ENCODE measurements at regions not wholly inside any gene's neighbourhood (a gene's known extent, or its start where the extent isn't known, plus 50 kb on each side); places are given as distances from the start of the nearest gene placed in this dataset.

DNA sequence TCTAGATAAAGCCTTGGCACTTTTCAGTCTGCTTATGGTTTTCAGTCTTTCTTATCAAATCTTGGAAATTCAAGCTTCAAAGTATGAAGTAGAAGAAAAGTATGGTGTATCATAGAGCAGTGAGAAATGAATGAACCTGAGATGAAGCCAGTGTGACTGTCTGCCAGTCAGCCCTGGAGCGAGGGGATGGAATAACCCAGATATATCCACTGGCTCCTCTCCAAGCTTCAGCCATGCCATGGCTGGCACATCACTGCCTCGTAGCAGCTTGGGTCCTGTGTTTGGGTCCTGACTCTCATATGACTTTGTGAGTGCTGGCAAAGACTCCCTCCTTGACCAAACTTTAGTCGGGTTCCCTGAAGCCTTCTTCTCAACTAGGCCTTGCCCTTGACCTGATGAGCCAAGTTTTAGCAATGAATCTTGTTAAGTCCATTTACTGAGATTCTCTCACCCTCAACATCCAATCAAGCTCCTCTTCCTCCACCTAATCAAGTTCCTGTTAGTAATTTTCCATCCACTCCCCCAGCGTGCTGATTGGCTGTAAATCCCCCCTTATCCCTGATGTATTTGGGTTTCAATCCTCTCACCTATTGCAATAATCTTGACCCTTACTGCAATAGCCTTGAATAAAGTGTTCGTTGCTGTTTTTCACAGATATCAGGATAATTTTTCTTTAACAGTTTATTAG is 62.5 kb upstream of the PRDX6 start:
- no peak for DNase-seq (ENCODE audit: low read depth in 1 of 2, low spot score in 1 of 2)
- TF ChIP-seq, protein P1, sequence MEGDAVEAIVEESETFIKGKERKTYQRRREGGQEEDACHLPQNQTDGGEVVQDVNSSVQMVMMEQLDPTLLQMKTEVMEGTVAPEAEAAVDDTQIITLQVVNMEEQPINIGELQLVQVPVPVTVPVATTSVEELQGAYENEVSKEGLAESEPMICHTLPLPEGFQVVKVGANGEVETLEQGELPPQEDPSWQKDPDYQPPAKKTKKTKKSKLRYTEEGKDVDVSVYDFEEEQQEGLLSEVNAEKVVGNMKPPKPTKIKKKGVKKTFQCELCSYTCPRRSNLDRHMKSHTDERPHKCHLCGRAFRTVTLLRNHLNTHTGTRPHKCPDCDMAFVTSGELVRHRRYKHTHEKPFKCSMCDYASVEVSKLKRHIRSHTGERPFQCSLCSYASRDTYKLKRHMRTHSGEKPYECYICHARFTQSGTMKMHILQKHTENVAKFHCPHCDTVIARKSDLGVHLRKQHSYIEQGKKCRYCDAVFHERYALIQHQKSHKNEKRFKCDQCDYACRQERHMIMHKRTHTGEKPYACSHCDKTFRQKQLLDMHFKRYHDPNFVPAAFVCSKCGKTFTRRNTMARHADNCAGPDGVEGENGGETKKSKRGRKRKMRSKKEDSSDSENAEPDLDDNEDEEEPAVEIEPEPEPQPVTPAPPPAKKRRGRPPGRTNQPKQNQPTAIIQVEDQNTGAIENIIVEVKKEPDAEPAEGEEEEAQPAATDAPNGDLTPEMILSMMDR (IDR thresholded peaks at IDR 0.05; ENCODE audit: insufficient read depth, low read length): no peak
- TF ChIP-seq, protein P2, sequence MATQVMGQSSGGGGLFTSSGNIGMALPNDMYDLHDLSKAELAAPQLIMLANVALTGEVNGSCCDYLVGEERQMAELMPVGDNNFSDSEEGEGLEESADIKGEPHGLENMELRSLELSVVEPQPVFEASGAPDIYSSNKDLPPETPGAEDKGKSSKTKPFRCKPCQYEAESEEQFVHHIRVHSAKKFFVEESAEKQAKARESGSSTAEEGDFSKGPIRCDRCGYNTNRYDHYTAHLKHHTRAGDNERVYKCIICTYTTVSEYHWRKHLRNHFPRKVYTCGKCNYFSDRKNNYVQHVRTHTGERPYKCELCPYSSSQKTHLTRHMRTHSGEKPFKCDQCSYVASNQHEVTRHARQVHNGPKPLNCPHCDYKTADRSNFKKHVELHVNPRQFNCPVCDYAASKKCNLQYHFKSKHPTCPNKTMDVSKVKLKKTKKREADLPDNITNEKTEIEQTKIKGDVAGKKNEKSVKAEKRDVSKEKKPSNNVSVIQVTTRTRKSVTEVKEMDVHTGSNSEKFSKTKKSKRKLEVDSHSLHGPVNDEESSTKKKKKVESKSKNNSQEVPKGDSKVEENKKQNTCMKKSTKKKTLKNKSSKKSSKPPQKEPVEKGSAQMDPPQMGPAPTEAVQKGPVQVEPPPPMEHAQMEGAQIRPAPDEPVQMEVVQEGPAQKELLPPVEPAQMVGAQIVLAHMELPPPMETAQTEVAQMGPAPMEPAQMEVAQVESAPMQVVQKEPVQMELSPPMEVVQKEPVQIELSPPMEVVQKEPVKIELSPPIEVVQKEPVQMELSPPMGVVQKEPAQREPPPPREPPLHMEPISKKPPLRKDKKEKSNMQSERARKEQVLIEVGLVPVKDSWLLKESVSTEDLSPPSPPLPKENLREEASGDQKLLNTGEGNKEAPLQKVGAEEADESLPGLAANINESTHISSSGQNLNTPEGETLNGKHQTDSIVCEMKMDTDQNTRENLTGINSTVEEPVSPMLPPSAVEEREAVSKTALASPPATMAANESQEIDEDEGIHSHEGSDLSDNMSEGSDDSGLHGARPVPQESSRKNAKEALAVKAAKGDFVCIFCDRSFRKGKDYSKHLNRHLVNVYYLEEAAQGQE (IDR thresholded peaks at IDR 0.05; ENCODE audit: insufficient replicate concordance, low read depth): no peak
- TF ChIP-seq GABPA (IDR thresholded peaks at IDR 0.05; ENCODE audit: low read depth) (no peak), SPI1 (IDR thresholded peaks at IDR 0.05; ENCODE audit: borderline replicate concordance, low read depth) (no peak), POLR2AphosphoS5 (IDR thresholded peaks at IDR 0.05; ENCODE audit: low read depth) (no peak)
- H3K4me3 ChIP-seq (replicated peaks; ENCODE audit: insufficient read depth, low read length): no peak overlapping the region

DNA sequence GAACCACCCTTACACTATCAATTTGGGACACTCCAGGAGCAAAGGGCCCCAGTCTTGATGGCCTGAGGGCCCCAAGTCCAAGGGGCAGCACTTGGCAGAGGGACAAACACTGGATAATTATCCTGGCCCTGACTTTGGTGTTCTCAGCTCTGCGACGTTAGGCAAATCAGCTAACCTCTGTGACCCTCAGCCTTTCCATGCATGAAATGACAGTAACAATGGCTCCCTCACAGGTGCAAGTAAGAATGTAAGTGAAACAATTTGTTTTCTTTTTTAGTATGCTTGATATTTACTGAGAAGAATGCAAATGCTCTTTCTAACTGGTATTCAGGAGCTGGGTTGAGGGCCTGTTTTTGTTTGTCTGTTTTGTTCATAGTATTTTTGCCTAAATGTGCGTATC is 61.6 kb upstream of the PRDX6 start:
- TF ChIP-seq GABPA (IDR thresholded peaks at IDR 0.05; ENCODE audit: low read depth) (no peak), POLR2AphosphoS5 (IDR thresholded peaks at IDR 0.05; ENCODE audit: low read depth) (no peak), SPI1 (IDR thresholded peaks at IDR 0.05; ENCODE audit: borderline replicate concordance, low read depth) (no peak)
- TF ChIP-seq, protein P1 (IDR thresholded peaks at IDR 0.05; ENCODE audit: insufficient read depth, low read length): no peak
- TF ChIP-seq, protein P2 (IDR thresholded peaks at IDR 0.05; ENCODE audit: insufficient replicate concordance, low read depth): no peak
- Histone ChIP-seq H3K4me3 (replicated peaks; ENCODE audit: insufficient read depth, low read length) (no peak overlapping the region), H3K27ac (replicated peaks) (no peak overlapping the region), H3K27me3 (ENCODE audit: insufficient read depth, poor library complexity, severe bottlenecking) (no peaks in the 10 kb centered on the region)
- no peak for DNase-seq (ENCODE audit: low read depth in 1 of 2, low spot score in 1 of 2)

More for the DNA sequence above, 62.5 kb upstream of the PRDX6 start:
- H3K27me3 ChIP-seq (ENCODE audit: insufficient read depth, poor library complexity, severe bottlenecking): no peaks in the 10 kb centered on the region
- H3K27ac ChIP-seq (replicated peaks): no peak overlapping the region

DNA sequence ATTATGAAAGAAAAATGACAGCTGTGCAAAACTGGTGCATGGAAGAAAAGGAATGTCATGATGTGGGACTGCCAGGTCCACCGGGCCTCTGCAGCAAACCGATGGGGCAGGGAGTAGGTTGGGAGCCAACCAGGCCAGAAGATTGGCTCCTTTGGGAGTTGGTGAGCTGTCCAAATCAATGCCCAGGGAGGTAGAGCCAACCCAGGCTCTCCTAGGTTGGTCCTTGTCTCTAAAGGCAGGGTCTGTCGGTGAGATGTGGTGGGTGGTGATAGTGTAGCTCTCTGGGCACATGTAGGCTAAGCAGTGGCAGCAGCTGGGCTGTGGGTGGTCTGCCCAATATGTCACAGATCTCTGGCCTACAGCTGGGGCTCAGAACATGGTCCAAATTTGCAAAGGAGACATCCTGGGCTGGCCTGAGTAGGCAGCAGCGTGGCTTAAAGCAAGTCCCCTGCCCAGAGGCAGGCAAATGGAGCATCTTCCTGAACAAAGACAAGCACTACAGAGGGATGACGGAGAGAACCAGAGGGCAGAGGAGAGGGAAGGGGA is 61.2 kb upstream of the PRDX6 start:
- DNase-seq (ENCODE audit: low read depth in 1 of 2, low spot score in 1 of 2): no peak
- no peak overlapping the region for H3K4me3 ChIP-seq (replicated peaks; ENCODE audit: insufficient read depth, low read length)
- TF ChIP-seq POLR2AphosphoS5 (IDR thresholded peaks at IDR 0.05; ENCODE audit: low read depth): no peak
- no peak for TF ChIP-seq SPI1 (IDR thresholded peaks at IDR 0.05; ENCODE audit: borderline replicate concordance, low read depth)
- TF ChIP-seq, protein P2 (IDR thresholded peaks at IDR 0.05; ENCODE audit: insufficient replicate concordance, low read depth): no peak
- no peak for TF ChIP-seq GABPA (IDR thresholded peaks at IDR 0.05; ENCODE audit: low read depth)
- TF ChIP-seq, protein P1 (IDR thresholded peaks at IDR 0.05; ENCODE audit: insufficient read depth, low read length): no peak
- H3K27me3 ChIP-seq (ENCODE audit: insufficient read depth, poor library complexity, severe bottlenecking): no peaks in the 10 kb centered on the region
- no peak overlapping the region for H3K27ac ChIP-seq (replicated peaks)
